ENCODE measurements at regions not wholly inside any gene's neighbourhood (a gene's known extent, or its start where the extent isn't known, plus 50 kb on each side); places are given as distances from the start of the nearest gene placed in this dataset.

DNA sequence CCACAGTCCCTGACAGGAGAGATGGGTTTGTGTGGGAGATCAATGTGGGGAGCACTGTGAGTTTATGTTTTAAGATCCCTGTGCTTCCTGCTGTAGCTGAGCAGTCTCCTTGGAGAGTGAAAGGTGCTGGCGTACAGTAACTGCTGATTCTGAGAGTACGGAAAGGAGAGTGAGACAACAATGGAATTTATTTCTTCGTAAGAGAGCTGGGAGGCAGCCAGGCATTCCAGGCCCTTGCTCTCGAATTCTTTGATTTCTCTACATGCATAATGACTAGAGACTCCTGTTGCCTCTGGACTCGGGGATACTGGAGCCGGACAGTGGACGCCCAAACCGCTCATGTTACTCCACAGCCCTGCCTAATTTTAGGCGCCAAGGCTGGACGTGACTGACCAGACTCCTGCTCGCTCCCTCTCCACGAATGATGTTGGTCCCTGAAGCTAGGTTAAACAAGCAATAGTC, 131.0 kb upstream of the PHACTR1 start:
- Histone ChIP-seq H4K20me1 (ENCODE audit: insufficient read depth, low read length) (no peaks in the 10 kb centered on the region), H3K9ac (ENCODE audit: low read length) (no peak overlapping the region), H3K27ac (ENCODE audit: low read length) (no peak overlapping the region), H3K4me1 (ENCODE audit: low read length) (no peaks in the 10 kb centered on the region), H3K27me3 (ENCODE audit: low read depth, low read length) (no peaks in the 10 kb centered on the region), H3K9me3 (ENCODE audit: insufficient read depth, low read length) (no peaks in the 10 kb centered on the region), H3K79me2 (ENCODE audit: low read length) (no peaks in the 10 kb centered on the region), H3K4me3 (ENCODE audit: low read length) (no peak overlapping the region), H3K4me2 (ENCODE audit: low read length) (no peak overlapping the region), H3K36me3 (replicated peaks; ENCODE audit: low read depth, low read length) (no peaks in the 10 kb centered on the region), H2AFZ (ENCODE audit: low read depth, low read length) (no peak overlapping the region)
- no peak for TF ChIP-seq EZH2phosphoT487 (IDR thresholded peaks at IDR 0.05; ENCODE audit: low read depth)
- TF ChIP-seq, protein P1, sequence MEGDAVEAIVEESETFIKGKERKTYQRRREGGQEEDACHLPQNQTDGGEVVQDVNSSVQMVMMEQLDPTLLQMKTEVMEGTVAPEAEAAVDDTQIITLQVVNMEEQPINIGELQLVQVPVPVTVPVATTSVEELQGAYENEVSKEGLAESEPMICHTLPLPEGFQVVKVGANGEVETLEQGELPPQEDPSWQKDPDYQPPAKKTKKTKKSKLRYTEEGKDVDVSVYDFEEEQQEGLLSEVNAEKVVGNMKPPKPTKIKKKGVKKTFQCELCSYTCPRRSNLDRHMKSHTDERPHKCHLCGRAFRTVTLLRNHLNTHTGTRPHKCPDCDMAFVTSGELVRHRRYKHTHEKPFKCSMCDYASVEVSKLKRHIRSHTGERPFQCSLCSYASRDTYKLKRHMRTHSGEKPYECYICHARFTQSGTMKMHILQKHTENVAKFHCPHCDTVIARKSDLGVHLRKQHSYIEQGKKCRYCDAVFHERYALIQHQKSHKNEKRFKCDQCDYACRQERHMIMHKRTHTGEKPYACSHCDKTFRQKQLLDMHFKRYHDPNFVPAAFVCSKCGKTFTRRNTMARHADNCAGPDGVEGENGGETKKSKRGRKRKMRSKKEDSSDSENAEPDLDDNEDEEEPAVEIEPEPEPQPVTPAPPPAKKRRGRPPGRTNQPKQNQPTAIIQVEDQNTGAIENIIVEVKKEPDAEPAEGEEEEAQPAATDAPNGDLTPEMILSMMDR (IDR thresholded peaks at IDR 0.05; ENCODE audit: low read depth, low read length) = no peak

DNA sequence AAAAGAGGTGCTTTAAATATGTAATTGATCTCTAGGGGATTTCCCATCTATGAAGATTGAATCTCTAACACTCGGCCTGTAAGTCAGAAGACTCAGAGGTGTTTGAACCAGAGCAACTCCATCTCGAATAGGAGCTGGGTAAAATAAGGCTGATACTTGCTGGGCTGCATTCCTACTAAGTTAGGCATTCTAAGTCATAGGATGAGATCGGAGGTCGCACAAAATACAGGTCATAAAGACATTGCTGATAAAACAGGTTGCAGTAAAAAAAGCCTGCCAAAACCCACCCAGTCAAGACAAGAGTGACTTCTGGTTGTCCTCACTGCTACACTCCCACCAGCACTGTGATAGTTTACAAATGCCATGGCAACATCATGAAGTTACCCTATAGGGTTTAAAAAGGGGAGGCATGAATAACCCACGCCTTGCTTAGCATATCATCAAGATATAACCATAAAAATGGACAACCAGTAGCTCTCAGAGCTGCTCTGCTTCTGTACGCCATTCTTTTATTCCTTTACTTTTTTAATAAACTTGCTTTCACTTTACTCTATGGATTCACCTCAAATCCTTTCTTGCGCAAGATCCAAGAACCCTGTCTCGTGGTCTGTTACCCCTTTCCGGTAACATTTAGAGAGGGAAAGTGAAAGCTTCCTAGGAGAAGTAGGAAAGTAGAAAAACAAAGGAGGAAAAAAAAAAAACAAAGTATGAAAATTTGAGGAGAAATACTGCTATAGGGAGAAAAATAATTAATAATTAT, 129.7 kb upstream of the PHACTR1 start:
- no peaks in the 10 kb centered on the region for H3K4me1 ChIP-seq (ENCODE audit: low read length)
- no peaks in the 10 kb centered on the region for H3K9me3 ChIP-seq (ENCODE audit: insufficient read depth, low read length)
- H3K9ac ChIP-seq (ENCODE audit: low read length) = no peak overlapping the region
- H3K27ac ChIP-seq (ENCODE audit: low read length) = no peak overlapping the region
- no peak overlapping the region for H2AFZ ChIP-seq (ENCODE audit: low read depth, low read length)
- no peak for TF ChIP-seq EZH2phosphoT487 (IDR thresholded peaks at IDR 0.05; ENCODE audit: low read depth)
- TF ChIP-seq, protein P1 (IDR thresholded peaks at IDR 0.05; ENCODE audit: low read depth, low read length) = no peak
- H3K27me3 ChIP-seq (ENCODE audit: low read depth, low read length) = no peaks in the 10 kb centered on the region
- no peaks in the 10 kb centered on the region for H4K20me1 ChIP-seq (ENCODE audit: insufficient read depth, low read length)
- H3K4me3 ChIP-seq (ENCODE audit: low read length) = no peak overlapping the region
- H3K4me2 ChIP-seq (ENCODE audit: low read length) = no peak overlapping the region
- H3K79me2 ChIP-seq (ENCODE audit: low read length) = no peaks in the 10 kb centered on the region
- no peaks in the 10 kb centered on the region for H3K36me3 ChIP-seq (replicated peaks; ENCODE audit: low read depth, low read length)

DNA sequence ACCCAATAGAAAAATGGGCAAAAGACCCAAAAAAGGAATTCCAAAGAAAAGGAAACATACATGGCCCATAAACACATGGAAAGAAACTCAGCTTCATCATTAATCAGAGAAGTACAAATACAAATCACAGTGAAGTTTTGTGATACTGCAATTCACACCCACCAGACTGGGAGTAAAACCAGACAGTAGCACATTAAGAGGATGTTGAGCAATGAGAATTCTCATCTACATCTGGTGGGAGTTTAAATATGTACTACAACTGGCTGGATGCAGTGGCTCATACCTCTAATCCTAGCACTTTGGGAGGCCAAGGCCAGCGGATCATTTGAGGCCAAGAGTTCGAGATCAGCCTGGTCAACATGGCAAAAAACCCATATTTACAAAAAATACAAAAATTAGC, 125.7 kb upstream of the PHACTR1 start:
- H3K79me2 ChIP-seq (ENCODE audit: low read length) = no peaks in the 10 kb centered on the region
- H3K4me2 ChIP-seq (ENCODE audit: low read length) = no peak overlapping the region
- peaks cover 10% of the 10 kb centered on the region for H3K4me1 ChIP-seq (ENCODE audit: low read length)
- no peak overlapping the region for H2AFZ ChIP-seq (ENCODE audit: low read depth, low read length)
- no peak overlapping the region for H3K4me3 ChIP-seq (ENCODE audit: low read length)
- peaks cover 4% of the 10 kb centered on the region; the same call in 1 of the 2 replicates for H3K27me3 ChIP-seq (ENCODE audit: low read depth, low read length)
- no peaks in the 10 kb centered on the region for H3K36me3 ChIP-seq (replicated peaks; ENCODE audit: low read depth, low read length)
- TF ChIP-seq, protein P1 (IDR thresholded peaks at IDR 0.05; ENCODE audit: low read depth, low read length) = no peak
- no peak for TF ChIP-seq EZH2phosphoT487 (IDR thresholded peaks at IDR 0.05; ENCODE audit: low read depth)
- H3K27ac ChIP-seq (ENCODE audit: low read length) = no peak overlapping the region
- no peak overlapping the region for H3K9ac ChIP-seq (ENCODE audit: low read length)
- H4K20me1 ChIP-seq (ENCODE audit: insufficient read depth, low read length) = no peaks in the 10 kb centered on the region
- no peaks in the 10 kb centered on the region for H3K9me3 ChIP-seq (ENCODE audit: insufficient read depth, low read length)

DNA sequence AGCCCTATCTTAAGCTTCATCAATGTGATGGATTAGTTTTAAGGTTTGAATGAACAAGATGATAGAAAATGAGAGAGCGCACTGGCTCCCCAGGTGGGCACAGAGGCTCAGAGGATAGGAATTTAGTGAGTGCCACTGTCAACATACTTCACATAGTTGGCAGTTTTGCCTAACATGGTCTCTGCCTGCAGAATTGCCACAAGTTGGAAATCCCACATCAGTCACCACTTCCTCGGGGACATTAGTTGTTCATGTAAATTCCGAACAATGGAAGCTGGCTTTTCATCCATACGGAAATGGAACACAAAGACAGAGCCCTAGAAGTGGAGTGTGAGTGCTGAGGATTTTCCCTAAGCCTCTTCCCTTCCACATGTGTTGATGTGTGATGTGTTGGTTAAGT, 123.9 kb upstream of the PHACTR1 start:
- Histone ChIP-seq H2AFZ (ENCODE audit: low read depth, low read length) (no peak overlapping the region), H3K9ac (ENCODE audit: low read length) (no peak overlapping the region), H3K4me2 (ENCODE audit: low read length) (no peak overlapping the region), H3K4me3 (ENCODE audit: low read length) (no peak overlapping the region), H3K79me2 (ENCODE audit: low read length) (no peaks in the 10 kb centered on the region), H3K27me3 (ENCODE audit: low read depth, low read length) (peaks cover 19% of the 10 kb centered on the region; the same call in 1 of the 2 replicates), H3K4me1 (ENCODE audit: low read length) (peaks cover 10% of the 10 kb centered on the region), H3K36me3 (replicated peaks; ENCODE audit: low read depth, low read length) (no peaks in the 10 kb centered on the region), H4K20me1 (ENCODE audit: insufficient read depth, low read length) (no peaks in the 10 kb centered on the region), H3K9me3 (ENCODE audit: insufficient read depth, low read length) (no peaks in the 10 kb centered on the region), H3K27ac (ENCODE audit: low read length) (no peak overlapping the region)
- TF ChIP-seq, protein P1 (IDR thresholded peaks at IDR 0.05; ENCODE audit: low read depth, low read length) = no peak
- no peak for TF ChIP-seq EZH2phosphoT487 (IDR thresholded peaks at IDR 0.05; ENCODE audit: low read depth)
